Globus pallidus (tissue), 1 donor: ENCODE measurements at regions not wholly inside any gene's neighbourhood (a gene's known extent, or its start where the extent isn't known, plus 50 kb on each side); places are given as distances from the start of the nearest gene placed in this dataset.
A peak's percentile ranks its signal among the peaks of the same experiment; 100 is the strongest.

ENCODE experiments used
- DNase-seq: peaks from one replicate; pipeline ENCODE4 v3.0.0-alpha.2; 2015; ENCODE audit warnings: low spot score

GRCh38 chr15:91670108-91670507 lies 183.4 kb upstream of the SLCO3A1 start:
- no peak for DNase-seq

GRCh38 chr15:91678003-91678402 lies 175.5 kb upstream of the SLCO3A1 start:
- DNase-seq, result no peak

DNA sequence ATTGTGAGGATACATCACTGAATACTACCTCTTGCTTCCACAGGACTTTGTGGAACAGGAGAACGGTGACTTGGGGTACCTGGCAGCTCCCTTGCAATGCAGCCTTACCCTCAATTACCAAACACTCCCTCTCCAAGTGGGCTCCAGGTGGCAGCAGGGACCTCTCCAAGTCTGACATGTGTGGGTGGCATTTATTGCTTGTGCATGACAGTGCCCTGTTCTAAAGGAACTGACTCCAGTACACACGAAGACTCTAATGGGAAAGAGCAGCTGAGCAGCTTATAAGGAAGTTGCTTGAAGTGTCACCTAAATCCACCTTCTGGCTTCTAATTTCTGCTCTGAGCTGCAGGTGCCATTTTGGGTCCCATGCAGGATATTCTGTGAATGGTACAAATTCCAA lies 174.1 kb upstream of the SLCO3A1 start:
- DNase-seq, result no peak

GRCh38 chr15:91685436-91685835 lies 168.1 kb upstream of the SLCO3A1 start:
- DNase-seq, result no peak

- DNase-seq, result no peak
Measured at GRCh38 chr15:91688811-91689210, 164.7 kb upstream of the SLCO3A1 start.

GRCh38 chr15:91689377-91689776 lies 164.1 kb upstream of the SLCO3A1 start:
- DNase-seq, result no peak

- no peak for DNase-seq
Measured at GRCh38 chr15:91692596-91692995, 160.9 kb upstream of the SLCO3A1 start.

DNA sequence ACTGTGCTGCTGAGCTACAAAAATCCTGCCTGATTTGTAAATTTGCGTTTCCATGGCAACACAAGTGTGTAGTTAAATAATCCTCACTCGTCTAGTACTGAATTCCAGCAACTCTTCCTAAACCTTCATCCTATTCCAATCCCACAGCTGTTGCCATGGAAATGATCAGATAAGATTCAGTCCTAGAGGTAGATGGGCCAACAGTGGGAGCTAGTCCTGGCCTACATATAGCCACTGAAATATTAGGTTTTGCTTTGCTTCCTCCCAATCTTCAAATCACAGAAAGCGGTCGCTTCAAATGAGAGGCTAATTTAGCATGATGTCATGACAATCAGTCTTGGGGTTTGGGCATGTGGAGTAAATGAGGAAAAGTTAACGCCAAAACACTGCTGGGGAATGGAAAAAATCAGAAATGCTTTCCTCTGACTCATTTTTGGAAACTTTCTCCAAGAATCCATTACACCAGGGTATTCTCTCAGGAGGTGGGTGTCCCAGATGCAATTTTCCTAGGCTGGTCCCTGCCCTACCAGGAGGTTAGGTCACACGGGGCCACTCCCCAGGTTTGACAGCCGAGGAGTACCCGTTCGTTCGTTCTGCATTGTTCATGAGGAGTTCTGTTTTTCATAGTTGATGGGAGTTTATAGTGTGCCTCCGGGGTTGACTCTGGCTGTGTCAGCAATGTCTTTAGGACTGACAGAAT lies 159.2 kb upstream of the SLCO3A1 start:
- DNase-seq, result no peak

GRCh38 chr15:91694831-91695210 lies 158.7 kb upstream of the SLCO3A1 start:
- no peak for DNase-seq

DNA sequence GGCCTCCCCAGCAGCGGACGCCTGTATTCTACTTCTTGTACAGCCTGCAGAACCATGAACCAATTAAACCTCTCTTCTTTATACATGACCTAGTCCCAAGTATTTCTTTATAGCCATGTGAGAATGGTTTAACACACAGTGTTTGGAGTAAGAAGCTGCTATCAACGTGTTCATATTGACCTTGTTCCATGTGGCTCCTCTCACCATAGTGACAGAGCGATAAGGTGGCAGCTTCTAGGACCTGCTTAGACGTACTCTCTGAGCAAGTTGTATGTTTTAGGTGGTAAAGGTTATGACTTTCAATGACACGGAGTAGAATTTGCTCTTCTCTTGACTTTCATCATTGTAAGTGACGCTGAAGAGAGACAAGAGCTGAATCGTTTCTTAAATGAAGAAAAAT lies 157.7 kb upstream of the SLCO3A1 start:
- no peak for DNase-seq

DNA sequence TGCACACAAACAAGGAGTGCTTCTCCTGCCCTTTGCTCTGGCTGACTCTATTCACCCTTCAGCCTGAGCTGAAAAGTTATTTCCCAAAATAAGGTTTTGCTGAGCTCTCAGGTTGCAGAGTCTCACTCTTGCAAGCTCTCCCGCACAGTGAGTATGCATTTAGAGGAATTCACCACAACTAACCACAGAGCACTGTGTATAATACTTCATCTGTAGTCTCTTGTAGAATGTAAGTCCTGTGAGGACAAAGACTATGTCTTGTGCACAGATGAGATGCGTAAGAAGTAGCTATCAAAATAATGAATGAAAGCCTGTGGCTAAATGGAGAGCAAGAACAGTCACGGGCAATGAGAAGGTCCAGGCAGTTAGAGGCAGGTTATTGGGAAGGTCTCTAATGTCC lies 156.5 kb upstream of the SLCO3A1 start:
- no peak for DNase-seq

GRCh38 chr15:91698241-91698640 lies 155.3 kb upstream of the SLCO3A1 start:
- no peak for DNase-seq

DNA sequence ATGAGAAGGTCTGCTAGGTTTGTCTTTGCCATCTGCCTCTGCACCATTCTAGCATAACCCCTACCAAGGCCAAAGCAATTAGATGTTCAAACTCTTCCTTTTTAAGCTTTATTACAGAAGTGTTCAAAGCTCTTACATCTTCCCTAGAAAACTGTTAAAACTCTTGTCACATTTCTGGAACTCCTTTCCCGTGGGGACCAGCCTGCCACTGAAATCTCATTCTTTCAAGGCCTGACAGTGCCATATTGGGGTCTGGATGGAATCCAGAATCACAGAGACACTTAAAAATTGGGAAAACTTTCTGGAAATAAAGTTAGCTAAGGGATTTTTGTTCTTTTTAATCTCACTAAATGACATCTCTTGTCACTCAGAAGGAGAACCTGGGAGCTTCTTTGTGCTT lies 153.8 kb upstream of the SLCO3A1 start:
- DNase-seq, result no peak

DNA sequence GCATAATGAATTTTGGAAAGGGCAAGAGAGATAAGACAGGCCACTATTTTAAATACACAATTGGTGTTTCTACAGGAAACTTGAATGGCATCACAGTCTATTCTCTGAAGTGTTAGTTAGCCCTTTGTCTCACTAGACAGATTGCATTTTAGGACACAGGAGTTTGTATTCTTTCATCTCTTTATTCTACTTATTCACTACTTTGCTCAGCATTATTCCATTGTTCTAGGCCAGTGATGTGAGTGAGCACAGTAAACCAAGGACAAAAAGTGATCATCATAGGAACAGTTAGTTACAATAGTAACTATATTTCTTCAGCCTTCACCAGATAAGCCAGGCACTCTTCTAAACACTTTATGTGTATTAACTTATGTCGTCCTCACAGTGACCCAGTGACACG lies 150.2 kb upstream of the SLCO3A1 start:
- DNase-seq, result no peak

GRCh38 chr15:91704343-91704742 lies 149.2 kb upstream of the SLCO3A1 start:
- no peak for DNase-seq

GRCh38 chr15:91706322-91707032 lies 147.0 kb upstream of the SLCO3A1 start:
- peak; percentile 89 for DNase-seq

GRCh38 chr15:91710080-91710698 lies 143.3 kb upstream of the SLCO3A1 start:
- DNase-seq, result no peak

DNA sequence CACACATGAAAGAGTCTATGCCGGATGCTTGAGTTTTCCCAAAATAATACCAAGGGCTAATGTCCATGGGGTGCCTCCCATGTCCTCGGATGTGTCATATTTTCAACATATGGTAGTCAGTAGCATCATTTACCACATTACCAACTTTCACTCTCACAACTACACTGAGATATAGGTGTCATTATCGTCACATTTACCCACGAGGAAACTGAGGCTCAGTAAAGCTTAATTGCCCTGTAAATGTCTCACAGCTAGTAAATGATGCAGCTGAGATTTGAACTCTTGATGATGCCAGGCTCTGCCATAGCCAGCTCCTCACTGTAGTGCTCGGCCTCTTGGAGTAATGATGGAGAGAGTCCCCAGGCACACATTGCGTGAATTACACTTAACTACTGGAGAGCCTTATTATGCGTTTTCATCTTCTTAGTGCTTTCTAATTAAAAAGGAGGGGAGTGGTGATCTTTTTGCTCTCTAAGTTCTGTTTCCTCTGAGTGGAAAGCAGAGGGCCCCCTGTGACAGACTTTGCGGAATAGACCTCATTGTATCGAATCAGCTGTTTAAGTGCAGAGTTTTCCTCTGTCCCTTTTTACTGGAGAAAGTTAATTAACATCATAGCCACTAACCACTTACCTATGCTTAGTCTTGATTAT lies 142.0 kb upstream of the SLCO3A1 start:
- DNase-seq, result no peak

GRCh38 chr15:91712286-91712685 lies 141.2 kb upstream of the SLCO3A1 start:
- no peak for DNase-seq

DNA sequence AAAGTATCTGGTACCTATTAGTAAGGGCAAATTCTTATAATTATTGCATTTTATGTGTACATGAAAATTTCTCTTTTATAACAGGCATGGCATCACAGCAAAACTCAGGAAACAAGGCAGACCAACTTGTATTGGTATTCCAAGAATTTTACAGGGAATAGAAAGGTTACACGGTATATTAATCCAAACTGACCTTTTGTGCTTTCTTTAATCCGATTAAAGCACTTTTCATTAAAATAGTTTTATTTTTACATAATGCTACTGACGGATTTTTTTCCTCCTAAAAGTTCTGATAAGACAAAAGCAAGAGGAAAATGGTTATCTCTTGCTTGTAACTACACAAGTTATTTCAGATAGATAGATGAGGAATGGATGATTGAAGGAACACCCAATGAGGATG lies 137.0 kb upstream of the SLCO3A1 start:
- DNase-seq, result no peak

GRCh38 chr15:91717811-91718210 lies 135.7 kb upstream of the SLCO3A1 start:
- no peak for DNase-seq

- no peak for DNase-seq
Measured at GRCh38 chr15:91723959-91724358, 129.5 kb upstream of the SLCO3A1 start.

- DNase-seq, result no peak
Measured at GRCh38 chr15:91733661-91734060, 119.8 kb upstream of the SLCO3A1 start.
